DMS 273 (cell line): ENCODE measurements at regions not wholly inside any gene's neighbourhood (a gene's known extent, or its start where the extent isn't known, plus 50 kb on each side); places are given as distances from the start of the nearest gene placed in this dataset.
"Not testable (repeated sequence)": the region's sequence is repeated elsewhere in the genome, so short reads cannot be mapped to it uniquely, and the experiment has no call there.

Source experiments
- DNase-seq: peaks from one replicate; lab custom pipeline; 2025; ENCODE audit not compliant: unreplicated experiment; lab: John Stamatoyannopoulos, UW

GRCh38 chr21:28607545-28607944, 385.1 kb downstream of the LTN1 start:
- no peak for DNase-seq

- no peak for DNase-seq
Observed at GRCh38 chr21:28604946-28605537, 387.6 kb downstream of the LTN1 start.

GRCh38 chr21:28602546-28602945, 390.1 kb downstream of the LTN1 start:
- DNase-seq, result no peak

- DNase-seq, result no peak
Observed at GRCh38 chr21:28598214-28598613, 394.5 kb downstream of the LTN1 start.

GRCh38 chr21:28592205-28592865, 400.3 kb downstream of the LTN1 start:
- DNase-seq, result no peak

- DNase-seq, result no peak
Observed at GRCh38 chr21:28590676-28591075, 402.0 kb downstream of the LTN1 start.

GRCh38 chr21:28590026-28590425, 402.7 kb downstream of the LTN1 start:
- DNase-seq, result no peak

- no peak for DNase-seq
Observed at GRCh38 chr21:28588997-28589396, 403.7 kb downstream of the LTN1 start.

- DNase-seq, result no peak
Observed at GRCh38 chr21:28587748-28588147, 404.9 kb downstream of the LTN1 start.

- no peak for DNase-seq
Observed at GRCh38 chr21:28581976-28582375, 410.7 kb downstream of the LTN1 start.

GRCh38 chr21:28581311-28581731, 411.4 kb downstream of the LTN1 start:
- not testable (repeated sequence) for DNase-seq

GRCh38 chr21:28580585-28580984, 412.1 kb downstream of the LTN1 start:
- no peak for DNase-seq

- DNase-seq, result no peak
Observed at GRCh38 chr21:28579986-28580550, 412.6 kb downstream of the LTN1 start.

GRCh38 chr21:28568692-28569091, 424.0 kb downstream of the LTN1 start:
- DNase-seq, result no peak

- DNase-seq, result not testable (repeated sequence)
Observed at GRCh38 chr21:28563933-28564332, 428.7 kb downstream of the LTN1 start.

- no peak for DNase-seq
Observed at GRCh38 chr21:28561772-28562171, 430.9 kb downstream of the LTN1 start.

- no peak for DNase-seq
Observed at GRCh38 chr21:28554660-28555475, 437.8 kb downstream of the LTN1 start.

- DNase-seq, result no peak
Observed at GRCh38 chr21:28550057-28550825, 442.4 kb downstream of the LTN1 start.

GRCh38 chr21:28548291-28548690, 444.4 kb downstream of the LTN1 start:
- no peak for DNase-seq

- DNase-seq, result no peak
Observed at GRCh38 chr21:28547766-28548165, 444.9 kb downstream of the LTN1 start.

- DNase-seq, result no peak
Observed at GRCh38 chr21:28543975-28544374, 448.7 kb downstream of the LTN1 start.
